Astrocyte of the spinal cord (primary cell): ENCODE measurements at regions not wholly inside any gene's neighbourhood (a gene's known extent, or its start where the extent isn't known, plus 50 kb on each side); places are given as distances from the start of the nearest gene placed in this dataset.
"Not testable (repeated sequence)": the region's sequence is repeated elsewhere in the genome, so short reads cannot be mapped to it uniquely, and the experiment has no call there.

Source experiments
- DNase-seq: peaks from one replicate; pipeline ENCODE4 v3.0.0; 2011; ENCODE audit warnings: low read depth, low spot score
- H3K4me3 ChIP-seq: 2 replicates; pipeline ENCODE4 v1.5.1; 2011; ENCODE audit warnings: low read depth, mild to moderate bottlenecking, low read length, moderate library complexity
- CTCF ChIP-seq: IDR thresholded peaks from 2 replicates; pipeline ENCODE4 v1.5.1; 2012; ENCODE audit warnings: low read depth, mild to moderate bottlenecking, low read length, inconsistent platforms
- in situ Hi-C: cut with HindIII; loops from 2 replicates; pipeline ENCODE4 v1.10.0; 2017; ENCODE audit warnings: low sequenced_read_pairs

GRCh38 chr7:152594801-152595200 lies 81.1 kb downstream of the XRCC2 start:
- TF ChIP-seq CTCF, result no peak
- in situ Hi-C loops, result no loop called here
- no peak for DNase-seq
- no peak overlapping the region for H3K4me3 ChIP-seq

- in situ Hi-C loops, result no loop called here
- no peak for TF ChIP-seq CTCF
- no peak for DNase-seq
- H3K4me3 ChIP-seq, result no peak overlapping the region
These were observed 84.0 kb downstream of the XRCC2 start for GRCh38 chr7:152591976-152592375.

- no peak for TF ChIP-seq CTCF
- no peak overlapping the region for H3K4me3 ChIP-seq
- in situ Hi-C loops, result no loop called here
- DNase-seq, result no peak
These were observed 85.5 kb downstream of the XRCC2 start for GRCh38 chr7:152590481-152590880.

- H3K4me3 ChIP-seq, DNase-seq, in situ Hi-C loops: not testable (repeated sequence)
These were observed 86.1 kb downstream of the XRCC2 start for GRCh38 chr7:152589821-152590220.

- in situ Hi-C loops, result no loop called here
- H3K4me3 ChIP-seq, result no peak overlapping the region
- peak; percentile 9 for DNase-seq
- no peak for TF ChIP-seq CTCF
These were observed 87.6 kb downstream of the XRCC2 start for GRCh38 chr7:152588350-152588749.

- in situ Hi-C loops, result no loop called here
- DNase-seq, result no peak
- H3K4me3 ChIP-seq, result no peak overlapping the region
- TF ChIP-seq CTCF, result no peak
These were observed 88.6 kb downstream of the XRCC2 start for GRCh38 chr7:152587366-152587765.

GRCh38 chr7:152583006-152583405 lies 92.9 kb downstream of the XRCC2 start:
- in situ Hi-C loops, result no loop called here

More at GRCh38 chr7:152583006-152583405, 92.9 kb downstream of the XRCC2 start:
- TF ChIP-seq CTCF, result no peak
- DNase-seq, result no peak
- H3K4me3 ChIP-seq, result no peak overlapping the region
